OCI-LY3 (cell line): ENCODE measurements at regions not wholly inside any gene's neighbourhood (a gene's known extent, or its start where the extent isn't known, plus 50 kb on each side); places are given as distances from the start of the nearest gene placed in this dataset.

Source experiments
- H2AFZ ChIP-seq: fragments of 200-600, 300-600 bp; shearing (Covaris generic); 2 replicates; pipeline ENCODE4 v1.6.0; 2014; ENCODE audit warnings: antibody characterized with exemption, low read depth, low read length
- H3K27ac ChIP-seq: fragments of 200-600, 300-600 bp; sonication (generic); 2 replicates; pipeline ENCODE4 v1.5.1; 2014; ENCODE audit warnings: mild to moderate bottlenecking, low read length, moderate library complexity, mixed read lengths
- H3K27me3 ChIP-seq: fragments of 200-600, 300-600 bp; sonication (generic); 2 replicates; pipeline ENCODE4 v1.6.1; 2014; ENCODE audit warnings: low read depth, low read length, mixed read lengths
- H3K36me3 ChIP-seq: fragments of 200-600, 300-600 bp; sonication (generic); replicated peaks from 2 replicates; pipeline ENCODE3; 2014; ENCODE audit warnings: low read depth, low read length, mixed read lengths
- H3K4me1 ChIP-seq: fragments of 300-600, 200-600 bp; sonication (generic); 2 replicates; pipeline ENCODE4 v1.6.1; 2014; ENCODE audit warnings: low read length, mixed read lengths
- H3K4me2 ChIP-seq: fragments of 200-600, 300-600 bp; sonication (generic); 2 replicates; pipeline ENCODE4 v1.6.1; 2014; ENCODE audit warnings: low read length, mixed read lengths
- H3K4me3 ChIP-seq: fragments of 300-600, 200-600 bp; sonication (generic); 2 replicates; pipeline ENCODE4 v1.5.1; 2014; ENCODE audit warnings: antibody characterized with exemption, mild to moderate bottlenecking, low read length, moderate library complexity
- H3K79me2 ChIP-seq: fragments of 300-600, 200-600 bp; shearing (Covaris generic); 2 replicates; pipeline ENCODE4 v1.6.1; 2014; ENCODE audit warnings: mild to moderate bottlenecking, low read length, mixed read lengths
- H3K9ac ChIP-seq: fragments of 300-600, 200-600 bp; shearing (Covaris generic); 2 replicates; pipeline ENCODE4 v1.6.0; 2014; ENCODE audit warnings: mild to moderate bottlenecking, low read length, moderate library complexity
- H3K9me3 ChIP-seq: fragments of 200-600, 300-600 bp; shearing (Covaris generic); 2 replicates; pipeline ENCODE4 v1.6.1; 2014; ENCODE audit warnings: low read length, mixed read lengths; ENCODE audit not compliant: insufficient read depth
- H4K20me1 ChIP-seq: fragments of 200-600, 300-600 bp; sonication (generic); 2 replicates; pipeline ENCODE4 v1.6.1; 2016; ENCODE audit warnings: low read length, mixed read lengths; ENCODE audit not compliant: insufficient read depth
- CTCF ChIP-seq: fragments of 200-600, 300-600 bp; sonication (generic); IDR thresholded peaks from 2 replicates; pipeline ENCODE4 v1.5.1; 2014; ENCODE audit warnings: antibody characterized with exemption, low read length, low read depth
- EZH2phosphoT487 ChIP-seq: fragments of 200-600 bp; shearing (Covaris generic); IDR thresholded peaks from 2 replicates; pipeline ENCODE4 v1.6.1; 2018; ENCODE audit warnings: antibody characterized with exemption, mixed run types, low read depth

GRCh38 chr7:130929896-130930659 lies 196.1 kb upstream of the KLF14 start:
- TF ChIP-seq CTCF (no peak), EZH2phosphoT487 (no peak)
- H3K27me3 ChIP-seq: no peaks in the 10 kb centered on the region
- H3K36me3 ChIP-seq: peaks cover 75% of the 10 kb centered on the region
- H3K79me2 ChIP-seq: peaks cover 100% of the 10 kb centered on the region
- H3K27ac ChIP-seq: peak overlapping the region; percentile 56
- H2AFZ ChIP-seq: no peak overlapping the region
- H3K9me3 ChIP-seq: no peaks in the 10 kb centered on the region
- H4K20me1 ChIP-seq: peaks cover 100% of the 10 kb centered on the region
- peak overlapping the region; percentile 8; the same call in 1 of the 2 replicates for H3K4me2 ChIP-seq
- no peak overlapping the region for H3K9ac ChIP-seq
- H3K4me3 ChIP-seq: no peak overlapping the region
- peaks cover 81% of the 10 kb centered on the region for H3K4me1 ChIP-seq

GRCh38 chr7:130930681-130931080 lies 196.7 kb upstream of the KLF14 start:
- peaks cover 76% of the 10 kb centered on the region for H3K4me1 ChIP-seq
- peaks cover 100% of the 10 kb centered on the region for H3K79me2 ChIP-seq
- TF ChIP-seq EZH2phosphoT487: no peak
- TF ChIP-seq CTCF: no peak
- peaks cover 77% of the 10 kb centered on the region for H3K36me3 ChIP-seq
- no peak overlapping the region for H3K9ac ChIP-seq
- peaks cover 100% of the 10 kb centered on the region for H4K20me1 ChIP-seq
- H3K9me3 ChIP-seq: no peaks in the 10 kb centered on the region
- no peak overlapping the region for H3K4me3 ChIP-seq
- H3K27me3 ChIP-seq: no peaks in the 10 kb centered on the region
- H3K27ac ChIP-seq: peak overlapping the region; percentile 56
- H2AFZ ChIP-seq: no peak overlapping the region
- H3K4me2 ChIP-seq: peak overlapping the region; percentile 8; the same call in 1 of the 2 replicates

GRCh38 chr7:130931423-130931822 lies 197.4 kb upstream of the KLF14 start:
- H3K9ac ChIP-seq: no peak overlapping the region
- TF ChIP-seq EZH2phosphoT487: no peak
- no peak for TF ChIP-seq CTCF
- H3K27ac ChIP-seq: peak overlapping the region; percentile 56; the same call in 1 of the 2 replicates
- H2AFZ ChIP-seq: no peak overlapping the region
- no peaks in the 10 kb centered on the region for H3K9me3 ChIP-seq
- H4K20me1 ChIP-seq: peaks cover 100% of the 10 kb centered on the region
- H3K36me3 ChIP-seq: peaks cover 78% of the 10 kb centered on the region
- H3K4me2 ChIP-seq: peak overlapping the region; percentile 8
- no peak overlapping the region for H3K4me3 ChIP-seq
- peaks cover 100% of the 10 kb centered on the region for H3K79me2 ChIP-seq
- no peaks in the 10 kb centered on the region for H3K27me3 ChIP-seq
- peaks cover 73% of the 10 kb centered on the region for H3K4me1 ChIP-seq

GRCh38 chr7:130932088-130932487 lies 198.1 kb upstream of the KLF14 start:
- H3K79me2 ChIP-seq: peaks cover 100% of the 10 kb centered on the region

More at GRCh38 chr7:130932088-130932487, 198.1 kb upstream of the KLF14 start:
- Histone ChIP-seq H3K4me1 (peaks cover 71% of the 10 kb centered on the region), H2AFZ (no peak overlapping the region), H3K36me3 (peaks cover 81% of the 10 kb centered on the region), H3K9me3 (no peaks in the 10 kb centered on the region), H3K9ac (no peak overlapping the region), H3K27ac (no peak overlapping the region), H4K20me1 (peaks cover 100% of the 10 kb centered on the region), H3K4me3 (no peak overlapping the region), H3K27me3 (no peaks in the 10 kb centered on the region), H3K4me2 (no peak overlapping the region)
- no peak for TF ChIP-seq EZH2phosphoT487
- TF ChIP-seq CTCF: no peak
